ENCODE measurements at regions not wholly inside any gene's neighbourhood (a gene's known extent, or its start where the extent isn't known, plus 50 kb on each side); places are given as distances from the start of the nearest gene placed in this dataset.

DNA sequence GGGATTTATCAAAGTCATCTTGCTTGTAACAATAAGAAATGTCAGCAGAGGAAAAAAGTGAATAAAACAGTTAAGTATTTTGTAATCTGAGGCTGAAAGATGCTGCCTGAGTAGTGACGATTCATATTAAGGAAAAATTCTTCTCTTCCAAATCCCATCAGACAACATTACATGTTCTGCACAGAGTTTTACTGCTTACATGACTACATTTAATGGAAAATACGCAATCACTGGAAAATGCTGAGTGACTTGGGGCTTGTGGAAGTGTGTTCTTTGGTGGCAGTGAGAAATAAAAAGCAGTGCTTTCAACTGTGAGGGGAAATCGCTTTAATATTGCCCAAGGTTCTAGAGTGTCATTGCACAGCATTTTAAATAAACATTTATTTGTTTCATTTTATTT, 1025.2 kb upstream of the GOT2 start:
- TF ChIP-seq, protein P1, sequence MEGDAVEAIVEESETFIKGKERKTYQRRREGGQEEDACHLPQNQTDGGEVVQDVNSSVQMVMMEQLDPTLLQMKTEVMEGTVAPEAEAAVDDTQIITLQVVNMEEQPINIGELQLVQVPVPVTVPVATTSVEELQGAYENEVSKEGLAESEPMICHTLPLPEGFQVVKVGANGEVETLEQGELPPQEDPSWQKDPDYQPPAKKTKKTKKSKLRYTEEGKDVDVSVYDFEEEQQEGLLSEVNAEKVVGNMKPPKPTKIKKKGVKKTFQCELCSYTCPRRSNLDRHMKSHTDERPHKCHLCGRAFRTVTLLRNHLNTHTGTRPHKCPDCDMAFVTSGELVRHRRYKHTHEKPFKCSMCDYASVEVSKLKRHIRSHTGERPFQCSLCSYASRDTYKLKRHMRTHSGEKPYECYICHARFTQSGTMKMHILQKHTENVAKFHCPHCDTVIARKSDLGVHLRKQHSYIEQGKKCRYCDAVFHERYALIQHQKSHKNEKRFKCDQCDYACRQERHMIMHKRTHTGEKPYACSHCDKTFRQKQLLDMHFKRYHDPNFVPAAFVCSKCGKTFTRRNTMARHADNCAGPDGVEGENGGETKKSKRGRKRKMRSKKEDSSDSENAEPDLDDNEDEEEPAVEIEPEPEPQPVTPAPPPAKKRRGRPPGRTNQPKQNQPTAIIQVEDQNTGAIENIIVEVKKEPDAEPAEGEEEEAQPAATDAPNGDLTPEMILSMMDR (IDR thresholded peaks at IDR 0.05; ENCODE audit: low read depth, low read length, poor library complexity, severe bottlenecking), result no peak
- no peak for TF ChIP-seq EZH2phosphoT487 (IDR thresholded peaks at IDR 0.05; ENCODE audit: borderline replicate concordance, low read length)

All from DOHH2 (cell line).